ENCODE measurements at regions not wholly inside any gene's neighbourhood (a gene's known extent, or its start where the extent isn't known, plus 50 kb on each side); places are given as distances from the start of the nearest gene placed in this dataset.

DNA sequence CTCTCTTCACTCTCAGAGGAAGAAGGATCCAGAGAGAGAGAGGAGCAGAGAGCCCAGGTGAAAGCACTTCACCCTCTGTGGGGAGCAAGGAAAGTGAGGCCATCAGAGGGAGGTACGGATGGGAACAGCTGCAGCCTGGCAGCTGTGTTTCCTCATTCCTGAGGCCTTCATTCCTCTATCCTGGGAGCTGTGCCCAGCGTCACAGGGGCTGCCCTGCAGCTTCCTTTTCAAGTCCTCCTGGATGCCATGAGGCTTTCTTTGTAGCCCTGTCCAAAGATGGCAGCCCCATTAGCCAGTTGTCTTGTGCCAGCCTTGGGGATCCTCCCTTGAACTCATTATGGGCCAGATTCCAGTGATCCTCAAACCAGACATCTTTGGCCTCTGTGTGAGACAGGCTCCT is 76.8 kb upstream of the PCDH8 start:
- TF ChIP-seq, protein P1, sequence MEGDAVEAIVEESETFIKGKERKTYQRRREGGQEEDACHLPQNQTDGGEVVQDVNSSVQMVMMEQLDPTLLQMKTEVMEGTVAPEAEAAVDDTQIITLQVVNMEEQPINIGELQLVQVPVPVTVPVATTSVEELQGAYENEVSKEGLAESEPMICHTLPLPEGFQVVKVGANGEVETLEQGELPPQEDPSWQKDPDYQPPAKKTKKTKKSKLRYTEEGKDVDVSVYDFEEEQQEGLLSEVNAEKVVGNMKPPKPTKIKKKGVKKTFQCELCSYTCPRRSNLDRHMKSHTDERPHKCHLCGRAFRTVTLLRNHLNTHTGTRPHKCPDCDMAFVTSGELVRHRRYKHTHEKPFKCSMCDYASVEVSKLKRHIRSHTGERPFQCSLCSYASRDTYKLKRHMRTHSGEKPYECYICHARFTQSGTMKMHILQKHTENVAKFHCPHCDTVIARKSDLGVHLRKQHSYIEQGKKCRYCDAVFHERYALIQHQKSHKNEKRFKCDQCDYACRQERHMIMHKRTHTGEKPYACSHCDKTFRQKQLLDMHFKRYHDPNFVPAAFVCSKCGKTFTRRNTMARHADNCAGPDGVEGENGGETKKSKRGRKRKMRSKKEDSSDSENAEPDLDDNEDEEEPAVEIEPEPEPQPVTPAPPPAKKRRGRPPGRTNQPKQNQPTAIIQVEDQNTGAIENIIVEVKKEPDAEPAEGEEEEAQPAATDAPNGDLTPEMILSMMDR (IDR thresholded peaks at IDR 0.05; ENCODE audit: low read depth, low read length), result no peak
- no peak for TF ChIP-seq EZH2phosphoT487 (IDR thresholded peaks at IDR 0.05; ENCODE audit: low read depth)

All from OCI-LY3 (cell line).